Tibial artery (tissue), 4 donors: ENCODE measurements at regions not wholly inside any gene's neighbourhood (a gene's known extent, or its start where the extent isn't known, plus 50 kb on each side); places are given as distances from the start of the nearest gene placed in this dataset.

ENCODE experiments used
- DNase-seq, 2 donors: peaks; one replicate each; pipeline ENCODE4 v3.0.0-alpha.2; 2019
- H3K27ac ChIP-seq, 2 donors: fragments of 200-600 bp; sonication (generic) in 1 of 2; 1 replicate in 1 of 2; 2 replicates in 1 of 2; pipeline ENCODE4 v1.5.1; 2018 to 2019; ENCODE audit warnings: mild to moderate bottlenecking in 1 of 2
- H3K27me3 ChIP-seq, 2 donors: fragments of 200-600 bp; sonication (generic) in 1 of 2; one replicate each; pipeline versions ENCODE4 v1.5.1 to v1.6.0; 2016 to 2019
- H3K36me3 ChIP-seq, 3 donors: fragments of 200-600 bp; sonication (generic) in 2 of 3; one replicate each; pipeline ENCODE4 v1.5.1; 2016 to 2019; ENCODE audit warnings: mild to moderate bottlenecking in 2 of 3
- H3K4me1 ChIP-seq, 4 donors: fragments of 200-600 bp; sonication (generic) in 2 of 4; 1 replicate in 3 of 4; 2 replicates in 1 of 4; pipeline ENCODE4 v1.5.1; 2016 to 2019
- H3K4me3 ChIP-seq, 2 donors: fragments of 200-600 bp; sonication (generic) in 1 of 2; 1 replicate in 1 of 2; 2 replicates in 1 of 2; pipeline ENCODE4 v1.5.1; 2018 to 2019; ENCODE audit warnings: mild to moderate bottlenecking in 2 of 2
- H3K9me3 ChIP-seq, 3 donors: fragments of 200-600 bp; sonication (generic) in 1 of 3; one replicate each; pipeline ENCODE4 v1.5.1; 2016 to 2019
- intact Hi-C: fragments of 100-400 bp; cut with DNase I; formaldehyde crosslinking; loops from one replicate; pipeline ENCODE4 v1.15.0; 2023; ENCODE audit warnings: low total_unique reads
- TF ChIP-seq, protein P1 (sequence below), 2 experiments: fragments of 200-600 bp in 1 of 2; fragments of 450-650 bp in 1 of 2; IDR thresholded peaks; one replicate each; pipeline ENCODE4 v1.5.1; 2017 to 2019; ENCODE audit warnings: antibody characterized with exemption in 2 of 2, mild to moderate bottlenecking in 1 of 2, moderate library complexity in 1 of 2

DNA sequence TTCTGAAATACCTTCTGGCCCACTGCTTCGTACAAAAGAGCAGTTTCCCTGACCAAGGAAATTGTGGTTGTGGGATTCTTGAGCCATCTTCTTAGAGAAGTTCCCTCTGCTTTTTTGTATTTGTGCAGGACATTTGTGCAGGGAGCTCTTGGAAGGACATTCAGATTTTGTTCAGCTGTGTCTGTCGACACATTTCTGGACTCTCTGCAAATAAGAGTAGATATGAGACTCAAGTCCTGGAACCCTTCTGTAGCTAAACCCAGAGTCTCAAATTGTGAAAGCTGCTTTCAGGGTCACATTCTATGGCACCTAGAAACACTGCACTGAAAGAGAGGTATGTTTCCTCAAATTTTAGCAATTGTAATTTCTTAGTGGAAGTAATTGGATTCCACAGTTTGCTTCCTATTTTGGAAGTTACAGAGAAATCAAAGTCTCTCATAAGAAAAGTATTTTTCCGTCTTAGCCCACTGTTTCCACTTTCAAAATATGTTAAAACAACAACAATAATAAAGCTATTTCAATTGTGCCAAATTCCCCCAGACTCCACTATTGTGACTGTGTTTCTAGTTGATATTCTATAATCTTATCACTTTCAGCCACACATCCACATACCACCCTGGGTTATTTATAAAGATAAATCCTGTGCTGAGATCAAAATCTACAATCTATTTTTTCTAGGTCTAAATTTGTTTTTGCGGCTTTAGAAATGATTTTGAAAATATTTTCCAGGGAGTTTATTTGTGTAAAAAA lies 224.0 kb downstream of the COG6 start:
- Histone ChIP-seq H3K27ac (no peak overlapping the region), H3K36me3 (no peaks in the 10 kb centered on the region), H3K4me1 (peaks cover 0 to 7% (median 0%) of the 10 kb centered on the region in 4 donors), H3K4me3 (no peak overlapping the region), H3K9me3 (peaks cover 0 to 10% (median 0%) of the 10 kb centered on the region in 3 donors), H3K27me3 (no peaks in the 10 kb centered on the region)
- DNase-seq = no peak
- TF ChIP-seq, protein P1, sequence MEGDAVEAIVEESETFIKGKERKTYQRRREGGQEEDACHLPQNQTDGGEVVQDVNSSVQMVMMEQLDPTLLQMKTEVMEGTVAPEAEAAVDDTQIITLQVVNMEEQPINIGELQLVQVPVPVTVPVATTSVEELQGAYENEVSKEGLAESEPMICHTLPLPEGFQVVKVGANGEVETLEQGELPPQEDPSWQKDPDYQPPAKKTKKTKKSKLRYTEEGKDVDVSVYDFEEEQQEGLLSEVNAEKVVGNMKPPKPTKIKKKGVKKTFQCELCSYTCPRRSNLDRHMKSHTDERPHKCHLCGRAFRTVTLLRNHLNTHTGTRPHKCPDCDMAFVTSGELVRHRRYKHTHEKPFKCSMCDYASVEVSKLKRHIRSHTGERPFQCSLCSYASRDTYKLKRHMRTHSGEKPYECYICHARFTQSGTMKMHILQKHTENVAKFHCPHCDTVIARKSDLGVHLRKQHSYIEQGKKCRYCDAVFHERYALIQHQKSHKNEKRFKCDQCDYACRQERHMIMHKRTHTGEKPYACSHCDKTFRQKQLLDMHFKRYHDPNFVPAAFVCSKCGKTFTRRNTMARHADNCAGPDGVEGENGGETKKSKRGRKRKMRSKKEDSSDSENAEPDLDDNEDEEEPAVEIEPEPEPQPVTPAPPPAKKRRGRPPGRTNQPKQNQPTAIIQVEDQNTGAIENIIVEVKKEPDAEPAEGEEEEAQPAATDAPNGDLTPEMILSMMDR (IDR thresholded peaks at IDR 0.05) = no peak
- intact Hi-C loops = no loop called here

DNA sequence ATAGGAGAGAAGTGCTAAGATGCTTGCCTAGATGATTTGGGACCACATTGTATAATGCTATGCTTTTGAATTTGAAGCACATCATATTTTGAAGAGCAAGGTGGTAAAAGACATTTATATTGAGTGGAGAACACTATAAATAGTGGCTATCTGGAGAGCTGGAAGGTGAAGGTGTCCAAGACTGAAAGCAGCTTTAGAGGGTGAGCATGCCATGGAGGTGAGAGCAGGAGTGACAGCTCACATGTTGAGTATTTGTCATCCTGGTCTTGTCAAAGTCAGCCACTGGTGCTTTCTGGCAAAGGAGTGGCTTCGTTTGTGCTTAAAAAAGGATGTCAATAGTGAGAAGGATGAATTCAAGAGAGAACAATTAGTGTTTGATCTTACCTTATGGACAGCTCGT lies 225.9 kb downstream of the COG6 start:
- TF ChIP-seq, protein P1 (IDR thresholded peaks at IDR 0.05) = no peak
- H3K9me3 ChIP-seq = peaks cover 0 to 21% (median 0%) of the 10 kb centered on the region in 3 donors
- DNase-seq = no peak
- H3K27me3 ChIP-seq = no peaks in the 10 kb centered on the region
- H3K27ac ChIP-seq = no peak overlapping the region
- no peaks in the 10 kb centered on the region for H3K4me1 ChIP-seq
- intact Hi-C loops = no loop called here
- H3K36me3 ChIP-seq = no peaks in the 10 kb centered on the region
- no peak overlapping the region for H3K4me3 ChIP-seq

DNA sequence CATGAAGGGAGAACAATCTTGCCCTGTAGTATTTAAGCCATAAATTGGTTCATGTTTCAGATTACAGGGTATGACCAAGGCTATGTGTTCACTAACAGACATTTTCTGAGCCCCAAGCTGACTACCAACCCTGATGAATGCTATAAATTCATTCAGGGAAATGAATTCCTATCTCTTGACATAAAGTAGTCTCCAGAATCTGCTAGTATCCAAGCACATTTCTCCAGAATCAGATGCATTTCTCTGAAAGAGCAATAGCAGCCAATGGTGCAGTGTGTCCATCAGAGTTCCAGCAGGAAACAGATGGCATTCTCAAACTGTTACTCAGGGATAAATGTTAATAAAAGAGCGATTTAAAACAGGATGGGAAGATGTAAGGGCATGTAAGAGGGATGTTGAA lies 226.4 kb downstream of the COG6 start:
- no peaks in the 10 kb centered on the region for H3K36me3 ChIP-seq
- intact Hi-C loops = no loop called here
- TF ChIP-seq, protein P1 (IDR thresholded peaks at IDR 0.05) = no peak
- no peak overlapping the region for H3K27ac ChIP-seq
- H3K4me3 ChIP-seq = no peak overlapping the region
- DNase-seq = no peak
- H3K27me3 ChIP-seq = no peaks in the 10 kb centered on the region
- no peaks in the 10 kb centered on the region for H3K4me1 ChIP-seq
- peaks cover 0 to 21% (median 0%) of the 10 kb centered on the region in 3 donors for H3K9me3 ChIP-seq

DNA sequence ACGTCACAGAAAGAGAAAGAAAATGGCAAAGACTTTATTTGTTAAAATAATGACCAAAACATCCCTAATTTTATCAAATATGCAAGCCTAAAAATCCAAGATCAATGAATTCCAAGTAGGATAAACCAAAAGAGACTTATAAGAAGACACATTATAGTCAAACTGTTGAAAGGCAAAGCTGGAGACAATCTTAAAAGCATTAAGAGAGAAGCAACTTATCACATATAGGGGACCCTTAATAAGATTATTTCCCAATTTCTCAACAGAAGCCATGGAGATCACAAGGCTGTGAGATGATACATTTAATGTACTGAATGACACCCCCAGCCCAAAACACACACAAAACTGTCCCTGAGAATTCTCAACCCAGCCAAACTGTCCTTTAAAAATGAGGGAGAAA lies 228.7 kb downstream of the COG6 start:
- TF ChIP-seq, protein P1 (IDR thresholded peaks at IDR 0.05) = no peak
- Histone ChIP-seq H3K36me3 (no peaks in the 10 kb centered on the region), H3K27ac (no peak overlapping the region), H3K4me1 (peaks cover 0 to 3% (median 0%) of the 10 kb centered on the region in 4 donors), H3K4me3 (no peak overlapping the region), H3K9me3 (peaks cover 0 to 21% (median 0%) of the 10 kb centered on the region in 3 donors), H3K27me3 (no peaks in the 10 kb centered on the region)
- DNase-seq = no peak
- intact Hi-C loops = no loop called here

DNA sequence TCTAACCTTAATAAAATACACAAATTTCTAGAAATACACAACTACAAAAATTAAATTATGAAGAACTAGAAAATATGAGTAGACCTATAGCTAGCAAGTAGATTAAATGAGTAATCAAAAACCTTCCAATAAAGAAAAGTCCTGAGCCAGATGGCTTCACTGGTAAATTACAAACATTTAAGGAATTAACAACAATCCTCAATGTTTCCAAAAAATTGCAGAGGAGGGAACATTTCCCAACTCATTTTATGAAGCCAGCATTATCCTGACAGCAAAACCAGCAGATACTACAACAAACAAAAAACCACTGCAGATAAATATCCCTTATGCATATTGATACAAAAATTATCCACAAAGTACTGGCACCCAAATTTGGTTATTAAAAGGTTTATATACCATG lies 230.9 kb downstream of the COG6 start:
- TF ChIP-seq, protein P1 (IDR thresholded peaks at IDR 0.05) = no peak
- DNase-seq = no peak
- H3K9me3 ChIP-seq = peaks cover 0 to 21% (median 0%) of the 10 kb centered on the region in 3 donors
- H3K36me3 ChIP-seq = no peaks in the 10 kb centered on the region
- intact Hi-C loops = no loop called here
- peaks cover 0 to 5% (median 0%) of the 10 kb centered on the region in 4 donors for H3K4me1 ChIP-seq
- no peaks in the 10 kb centered on the region for H3K27me3 ChIP-seq
- no peak overlapping the region for H3K27ac ChIP-seq
- no peak overlapping the region for H3K4me3 ChIP-seq
